ENCODE measurements at regions not wholly inside any gene's neighbourhood (a gene's known extent, or its start where the extent isn't known, plus 50 kb on each side); places are given as distances from the start of the nearest gene placed in this dataset.
A peak's percentile ranks its signal among the peaks of the same experiment; 100 is the strongest.

DNA sequence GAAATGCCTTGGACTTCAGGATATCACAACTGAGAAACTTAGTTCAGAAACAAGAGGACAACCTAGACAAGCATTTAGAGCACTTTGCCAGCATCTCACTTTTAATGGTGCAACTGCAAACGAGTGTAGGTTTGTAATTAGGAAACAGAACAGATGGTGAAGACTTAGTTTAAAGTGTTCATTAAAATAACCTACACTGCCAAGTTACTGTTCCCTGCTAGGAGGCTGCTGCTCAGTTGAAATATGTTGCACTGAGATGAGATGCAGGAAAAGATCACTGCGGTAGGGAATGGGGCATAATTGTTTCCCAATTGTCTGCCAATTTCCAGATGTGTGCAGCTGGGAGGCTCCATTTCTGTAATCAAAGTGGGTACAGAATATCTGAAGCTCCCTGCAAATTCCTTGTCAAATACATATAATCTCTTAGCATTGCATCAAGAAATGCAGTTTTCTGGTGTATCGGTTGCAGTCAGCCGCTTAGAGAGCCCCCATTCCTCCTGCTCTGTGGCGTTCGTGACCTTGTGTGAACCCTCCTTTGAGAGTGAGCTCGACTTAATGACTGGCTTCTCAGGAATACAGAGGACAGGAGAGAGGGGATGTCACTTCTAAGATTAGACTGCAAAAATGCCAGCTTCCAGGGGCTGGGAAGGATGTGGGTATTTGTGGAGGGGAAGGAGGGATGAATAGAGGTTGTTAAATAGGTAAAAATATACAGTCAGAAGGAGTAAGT lies 448.9 kb downstream of the MED10 start:
- no peak overlapping the region for H3K4me3 Mint-ChIP-seq
- no peak overlapping the region for H3K27ac Mint-ChIP-seq
- H3K4me1 Mint-ChIP-seq (ENCODE audit: low read depth in 2 of 2), result no peaks in the 10 kb centered on the region
- no peak for DNase-seq (ENCODE audit: low spot score)
- no peaks in the 10 kb centered on the region for H3K36me3 Mint-ChIP-seq
- peaks cover 3% of the 10 kb centered on the region for H3K9me3 Mint-ChIP-seq
- H3K27me3 Mint-ChIP-seq, result no peaks in the 10 kb centered on the region
- no peak for ATAC-seq

DNA sequence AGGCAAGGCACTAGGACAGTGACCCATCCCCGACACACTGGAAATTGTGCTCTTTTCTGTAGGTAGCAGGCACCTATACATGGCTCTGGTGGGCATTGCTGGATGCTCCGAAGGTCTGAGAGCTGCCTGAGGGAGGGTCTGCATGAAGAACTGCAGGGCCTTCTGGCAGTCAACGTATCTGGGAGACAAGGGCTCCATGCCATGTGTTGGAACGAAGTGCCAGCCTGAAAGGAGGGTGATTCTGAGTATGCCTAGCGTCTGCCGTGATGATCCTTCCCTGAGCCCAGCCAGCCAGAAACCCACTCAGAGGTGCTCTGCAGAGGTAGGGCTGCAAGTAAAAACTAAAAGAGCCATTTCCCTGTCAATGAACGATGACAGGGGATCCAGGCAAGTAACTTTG lies 453.2 kb downstream of the MED10 start:
- no peaks in the 10 kb centered on the region for H3K27me3 Mint-ChIP-seq
- no peak overlapping the region for H3K27ac Mint-ChIP-seq
- H3K36me3 Mint-ChIP-seq, result no peaks in the 10 kb centered on the region
- no peaks in the 10 kb centered on the region for H3K4me1 Mint-ChIP-seq (ENCODE audit: low read depth in 2 of 2)
- no peaks in the 10 kb centered on the region for H3K9me3 Mint-ChIP-seq
- DNase-seq (ENCODE audit: low spot score) (no peak), ATAC-seq (no peak)
- no peak overlapping the region for H3K4me3 Mint-ChIP-seq

DNA sequence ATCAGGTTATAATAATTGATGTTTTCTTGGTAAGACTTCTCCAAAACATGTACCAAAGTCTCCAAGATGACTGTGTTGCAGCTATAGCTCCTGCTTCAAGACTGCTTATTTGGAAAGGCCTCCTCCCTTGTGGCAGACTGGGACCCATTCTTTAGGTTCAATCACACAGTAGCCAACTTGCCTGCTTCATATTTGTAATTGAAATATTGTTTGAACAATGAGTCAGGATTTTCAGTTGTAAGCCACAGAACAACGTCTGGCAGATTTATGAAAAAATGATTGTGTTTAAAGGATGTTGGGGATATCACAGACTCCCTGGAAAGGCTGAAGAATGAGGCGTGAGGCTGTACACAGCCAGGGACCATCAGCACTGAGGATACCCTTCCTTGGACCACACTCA lies 458.9 kb downstream of the MED10 start:
- DNase-seq (ENCODE audit: low spot score) (no peak), ATAC-seq (no peak)
- Mint-ChIP-seq H3K36me3 (no peaks in the 10 kb centered on the region), H3K27me3 (no peaks in the 10 kb centered on the region), H3K4me3 (no peak overlapping the region), H3K27ac (no peak overlapping the region), H3K9me3 (no peaks in the 10 kb centered on the region), H3K4me1 (ENCODE audit: low read depth in 2 of 2) (no peaks in the 10 kb centered on the region)

DNA sequence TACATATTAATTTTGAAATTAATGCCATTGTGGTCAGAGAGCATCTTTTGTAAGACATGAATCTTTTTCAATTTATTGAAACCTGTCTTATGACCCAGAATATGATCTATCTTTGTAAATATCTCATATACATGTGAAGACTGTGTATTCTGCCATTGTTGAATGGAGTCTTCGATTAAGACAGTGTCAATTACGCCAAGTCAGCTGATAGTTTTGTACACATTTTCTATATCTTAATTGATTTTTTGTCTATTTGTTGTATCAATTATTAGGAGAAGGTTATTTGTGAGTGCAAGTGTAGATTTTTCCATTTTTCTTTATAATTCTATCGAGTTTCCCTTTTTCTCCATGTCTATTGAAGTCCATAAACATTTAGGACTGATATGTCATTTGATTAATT lies 471.6 kb downstream of the MED10 start:
- H3K27me3 Mint-ChIP-seq, result peaks cover 0 to 4% of the 10 kb centered on the region in 2 donors
- ATAC-seq (no peak), DNase-seq (ENCODE audit: low spot score) (no peak)
- H3K36me3 Mint-ChIP-seq, result no peaks in the 10 kb centered on the region
- peaks cover 3% of the 10 kb centered on the region for H3K9me3 Mint-ChIP-seq
- no peak overlapping the region for H3K27ac Mint-ChIP-seq
- H3K4me3 Mint-ChIP-seq, result no peak overlapping the region
- H3K4me1 Mint-ChIP-seq (ENCODE audit: low read depth in 2 of 2), result no peaks in the 10 kb centered on the region

DNA sequence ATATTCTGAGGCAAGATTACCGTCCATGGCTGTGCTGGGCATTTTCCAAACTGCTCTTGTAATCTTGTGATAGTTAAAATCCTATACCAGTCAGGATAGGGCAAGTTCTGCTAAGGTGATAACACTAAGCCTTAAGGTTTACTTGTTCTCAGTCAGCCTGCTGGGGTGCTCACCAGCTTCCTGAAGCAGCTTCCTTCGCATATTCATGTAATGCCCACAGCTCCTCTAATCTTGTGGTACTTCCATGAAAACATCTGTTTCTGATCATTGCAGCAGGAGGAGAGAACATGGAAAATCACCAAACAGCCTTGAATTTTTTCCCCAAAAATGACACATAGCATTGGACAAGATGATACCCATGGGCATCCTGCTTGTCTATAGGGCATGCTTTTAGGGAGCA lies 473.2 kb downstream of the MED10 start:
- no peak for DNase-seq (ENCODE audit: low spot score)
- H3K36me3 Mint-ChIP-seq, result no peaks in the 10 kb centered on the region
- H3K9me3 Mint-ChIP-seq, result peaks cover 3% of the 10 kb centered on the region
- H3K4me1 Mint-ChIP-seq (ENCODE audit: low read depth in 2 of 2), result no peaks in the 10 kb centered on the region
- H3K27me3 Mint-ChIP-seq, result peaks cover 0 to 4% of the 10 kb centered on the region in 2 donors
- no peak overlapping the region for H3K27ac Mint-ChIP-seq
- H3K4me3 Mint-ChIP-seq, result no peak overlapping the region
- no peak for ATAC-seq

DNA sequence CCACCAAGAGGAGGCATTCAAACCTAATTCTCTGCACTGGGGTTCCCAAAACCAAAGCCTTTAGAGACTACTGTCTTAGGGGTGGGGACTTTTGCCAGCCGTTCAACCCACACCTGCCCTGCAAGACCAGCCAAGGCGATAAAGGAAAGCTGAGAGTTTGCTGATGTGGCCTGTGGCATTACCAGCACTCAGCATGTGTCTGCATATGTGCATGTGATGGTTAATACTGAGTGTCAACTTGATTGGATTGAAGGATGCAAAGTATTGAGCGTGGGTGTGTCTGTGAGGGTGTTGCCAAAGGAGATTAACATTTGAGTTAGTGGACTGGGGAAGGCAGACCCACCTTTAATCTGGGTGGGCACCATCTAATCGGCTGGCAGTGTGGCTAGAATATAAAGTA lies 474.2 kb downstream of the MED10 start:
- Mint-ChIP-seq H3K27me3 (peaks cover 0 to 4% of the 10 kb centered on the region in 2 donors), H3K36me3 (no peaks in the 10 kb centered on the region), H3K27ac (no peak overlapping the region), H3K4me1 (ENCODE audit: low read depth in 2 of 2) (no peaks in the 10 kb centered on the region), H3K4me3 (no peak overlapping the region), H3K9me3 (no peaks in the 10 kb centered on the region)
- ATAC-seq (no peak), DNase-seq (ENCODE audit: low spot score) (no peak)

DNA sequence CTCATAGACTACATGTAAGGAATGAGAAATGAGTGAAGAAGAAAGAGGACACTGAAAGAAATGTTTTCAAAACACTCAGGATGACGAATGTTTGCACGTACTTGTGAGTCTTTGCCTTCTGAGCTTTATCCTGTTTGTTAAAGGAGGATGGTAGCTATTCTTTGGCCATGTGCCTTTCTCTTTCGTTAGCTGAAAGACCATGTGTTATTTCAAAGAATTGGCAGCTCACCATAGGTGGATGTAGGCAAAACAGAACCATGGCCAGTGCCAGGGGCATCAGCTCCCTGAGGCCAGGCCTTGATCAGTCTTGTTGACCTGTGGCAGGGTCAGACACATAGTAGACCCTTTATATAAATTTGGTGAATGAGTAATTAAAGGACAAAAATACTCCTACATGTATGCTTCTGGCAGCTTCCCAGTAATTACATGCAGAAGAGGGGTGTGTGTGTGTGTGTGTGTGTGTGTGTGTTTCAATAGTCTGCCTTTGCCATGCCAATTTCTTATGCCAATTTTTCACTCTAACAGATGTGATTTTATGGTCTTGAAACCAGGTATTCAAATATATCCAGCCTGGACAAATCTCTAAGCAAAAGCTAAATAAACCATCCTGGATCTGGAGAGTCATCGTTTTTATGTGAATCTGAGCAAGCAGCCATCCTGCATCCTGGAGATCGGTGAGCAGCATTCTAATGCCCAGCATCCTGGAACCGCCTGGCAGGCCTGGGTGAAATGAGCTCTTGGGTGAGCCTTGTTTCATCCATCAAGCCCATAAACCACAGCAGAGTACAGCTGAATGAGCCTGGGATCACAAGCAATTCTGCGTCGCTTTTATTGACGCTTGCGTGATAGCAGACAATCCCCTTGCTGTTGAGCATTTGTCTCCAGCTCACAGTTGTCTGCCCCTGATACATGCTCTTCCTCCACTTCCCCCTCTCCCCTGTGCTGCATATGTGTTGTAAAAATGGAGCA lies 475.4 kb downstream of the MED10 start:
- H3K9me3 Mint-ChIP-seq, result no peaks in the 10 kb centered on the region
- H3K27ac Mint-ChIP-seq, result no peak overlapping the region
- DNase-seq (ENCODE audit: low spot score) (no peak), ATAC-seq (no peak)
- peaks cover 0 to 4% of the 10 kb centered on the region in 2 donors for H3K27me3 Mint-ChIP-seq
- no peaks in the 10 kb centered on the region for H3K36me3 Mint-ChIP-seq
- no peaks in the 10 kb centered on the region for H3K4me1 Mint-ChIP-seq (ENCODE audit: low read depth in 2 of 2)
- H3K4me3 Mint-ChIP-seq, result no peak overlapping the region

DNA sequence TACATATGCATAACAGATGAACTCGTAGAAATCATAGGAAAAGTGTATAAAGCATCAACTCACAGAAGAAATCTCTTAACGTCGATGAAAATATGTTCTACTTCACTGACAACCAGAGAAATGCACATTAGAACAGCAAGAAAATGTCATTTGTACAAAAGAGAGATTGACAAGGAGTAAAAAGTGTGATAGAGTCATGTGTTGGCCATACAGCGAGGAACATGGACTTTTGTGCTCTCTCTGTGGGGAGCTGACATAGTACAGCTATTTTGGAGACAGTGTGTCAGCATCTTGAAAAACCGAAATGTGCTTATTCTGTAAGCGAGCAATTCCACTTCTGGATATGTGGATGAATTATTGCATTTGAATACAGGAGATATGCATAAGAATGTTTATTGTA lies 477.9 kb downstream of the ICE1 start:
- DNase-seq (ENCODE audit: low spot score) (no peak), ATAC-seq (no peak)
- no peak overlapping the region for H3K4me3 Mint-ChIP-seq
- peaks cover 0 to 4% of the 10 kb centered on the region in 2 donors for H3K27me3 Mint-ChIP-seq
- no peaks in the 10 kb centered on the region for H3K4me1 Mint-ChIP-seq (ENCODE audit: low read depth in 2 of 2)
- H3K36me3 Mint-ChIP-seq, result no peaks in the 10 kb centered on the region
- no peak overlapping the region for H3K27ac Mint-ChIP-seq
- no peaks in the 10 kb centered on the region for H3K9me3 Mint-ChIP-seq

DNA sequence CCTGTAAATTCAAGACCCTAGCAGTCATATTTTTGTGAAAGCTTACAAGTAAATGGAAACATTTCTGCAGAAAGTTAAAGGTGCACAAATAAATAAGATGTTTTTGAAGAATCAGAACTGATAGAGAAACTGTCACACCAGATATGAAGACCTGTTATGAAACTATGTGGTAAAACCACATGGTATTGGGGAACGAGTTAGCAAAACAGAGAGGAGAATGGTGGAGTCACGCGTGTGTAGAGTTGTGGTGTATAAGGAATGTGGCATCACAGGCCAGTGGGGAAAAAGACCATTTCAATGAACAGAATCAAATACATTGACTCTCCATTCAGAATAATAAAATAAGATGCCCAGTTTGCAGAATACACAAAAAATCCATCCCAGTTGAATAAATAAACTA lies 477.2 kb downstream of the ICE1 start:
- Mint-ChIP-seq H3K4me3 (no peak overlapping the region), H3K4me1 (ENCODE audit: low read depth in 2 of 2) (no peaks in the 10 kb centered on the region), H3K36me3 (no peaks in the 10 kb centered on the region), H3K27ac (no peak overlapping the region), H3K27me3 (peaks cover 2 to 3% of the 10 kb centered on the region in 2 donors), H3K9me3 (no peaks in the 10 kb centered on the region)
- DNase-seq (ENCODE audit: low spot score) (no peak), ATAC-seq (no peak)

DNA sequence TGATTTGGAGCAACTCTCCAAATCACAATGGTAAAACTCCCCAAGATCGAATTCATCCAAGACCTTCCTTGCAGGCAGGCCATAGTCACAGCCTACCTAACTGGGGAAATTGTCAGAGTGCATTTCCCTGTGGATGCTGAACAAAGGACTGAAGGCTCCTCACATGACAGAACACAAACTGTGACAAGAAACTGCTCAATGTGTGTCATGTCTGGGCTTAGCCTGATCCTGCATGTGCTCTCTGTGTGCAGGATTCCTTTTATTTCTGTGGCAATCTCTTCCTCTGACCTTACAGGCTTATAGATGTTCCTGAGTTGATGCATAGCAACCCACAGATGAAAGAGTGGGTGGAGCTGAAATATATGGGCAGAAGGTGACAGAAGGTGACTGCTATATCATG lies 465.8 kb downstream of the ICE1 start:
- Mint-ChIP-seq H3K36me3 (no peaks in the 10 kb centered on the region), H3K4me1 (ENCODE audit: low read depth in 2 of 2) (no peaks in the 10 kb centered on the region), H3K27ac (no peak overlapping the region), H3K9me3 (no peaks in the 10 kb centered on the region), H3K27me3 (peaks cover 5 to 6% of the 10 kb centered on the region in 2 donors), H3K4me3 (no peak overlapping the region)
- ATAC-seq (no peak), DNase-seq (ENCODE audit: low spot score) (no peak)

DNA sequence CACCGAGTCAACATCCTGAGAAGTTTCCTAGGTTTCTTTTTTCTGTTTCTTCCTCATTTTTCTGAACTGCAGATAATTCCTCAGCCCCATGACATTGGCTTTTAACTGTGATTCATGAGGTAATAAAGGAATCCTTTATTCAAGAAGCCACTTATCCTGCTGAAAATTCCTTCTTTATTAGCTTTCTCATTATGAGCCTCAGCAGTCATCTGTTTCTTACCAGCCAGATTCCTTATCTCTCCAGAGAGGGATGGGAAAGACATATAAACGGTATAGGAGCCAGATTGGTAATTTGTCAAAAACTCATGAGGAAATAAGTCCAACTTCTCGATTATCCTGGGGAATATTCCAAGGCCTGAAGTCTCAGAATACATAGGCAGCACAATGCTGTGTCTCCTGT lies 465.4 kb downstream of the ICE1 start:
- Mint-ChIP-seq H3K36me3 (no peaks in the 10 kb centered on the region), H3K27ac (no peak overlapping the region), H3K9me3 (no peaks in the 10 kb centered on the region), H3K4me1 (ENCODE audit: low read depth in 2 of 2) (no peaks in the 10 kb centered on the region), H3K4me3 (no peak overlapping the region), H3K27me3 (peaks cover 5 to 6% of the 10 kb centered on the region in 2 donors)
- no peak for DNase-seq (ENCODE audit: low spot score)
- no peak for ATAC-seq

DNA sequence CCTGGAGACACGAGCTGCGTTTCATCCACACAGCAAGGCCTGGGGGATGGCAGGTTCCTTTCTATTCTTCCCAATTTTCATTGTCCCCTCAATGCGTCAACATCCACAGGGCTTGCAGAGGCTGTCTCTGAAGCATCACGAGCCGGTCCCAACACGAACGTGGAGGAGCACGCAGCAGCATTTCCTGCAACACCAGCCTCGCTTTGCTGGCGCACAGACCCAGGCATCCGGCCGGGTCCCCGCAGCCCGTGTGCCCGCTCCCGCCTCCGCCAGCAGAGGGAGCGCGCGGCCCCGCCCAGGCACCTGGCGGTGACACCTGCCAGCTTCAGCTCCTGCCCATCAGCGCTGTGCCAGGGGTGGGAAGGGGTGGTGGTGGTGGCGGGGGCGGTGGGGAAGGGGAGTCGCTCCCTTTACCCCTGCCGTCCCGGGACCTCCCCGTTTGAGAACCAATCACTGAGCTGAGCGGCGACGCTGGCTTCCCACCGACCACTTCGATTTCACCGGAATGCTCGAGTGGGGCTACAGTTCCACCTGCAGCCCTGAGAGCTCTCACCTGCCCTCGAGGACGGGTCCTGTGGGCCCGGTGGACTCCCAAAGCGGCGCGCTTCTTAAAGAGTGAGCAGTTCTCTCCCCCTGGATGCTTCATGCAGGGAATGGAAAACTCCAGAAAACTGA lies 464.5 kb downstream of the ICE1 start:
- Mint-ChIP-seq H3K4me1 (ENCODE audit: low read depth in 2 of 2) (no peaks in the 10 kb centered on the region), H3K27me3 (peaks cover 5 to 6% of the 10 kb centered on the region in 2 donors), H3K27ac (no peak overlapping the region), H3K36me3 (no peaks in the 10 kb centered on the region), H3K9me3 (no peaks in the 10 kb centered on the region), H3K4me3 (no peak overlapping the region)
- no peak for DNase-seq (ENCODE audit: low spot score)
- ATAC-seq, result peak; percentile 8 to 52

DNA sequence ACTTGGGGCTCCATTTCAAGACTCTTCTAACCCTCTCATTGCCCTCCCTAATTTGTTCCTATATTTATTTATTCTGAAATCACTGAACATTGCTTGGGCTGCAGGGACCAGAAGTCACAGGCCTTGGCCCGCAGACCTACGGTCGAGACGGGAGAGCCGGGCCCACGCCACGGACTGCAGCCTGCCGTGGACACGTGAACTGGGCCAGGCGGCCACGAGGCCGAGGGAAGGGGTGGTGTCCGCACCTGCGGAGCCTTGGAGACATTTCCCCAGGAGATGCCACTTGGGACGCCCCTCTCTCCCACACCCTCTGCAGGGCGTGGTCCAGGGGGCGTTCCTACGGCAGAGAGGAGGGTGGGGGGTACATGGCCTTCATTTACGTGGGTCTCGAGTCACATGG lies 463.9 kb downstream of the ICE1 start:
- H3K27ac Mint-ChIP-seq, result no peak overlapping the region
- no peaks in the 10 kb centered on the region for H3K4me1 Mint-ChIP-seq (ENCODE audit: low read depth in 2 of 2)
- no peak for ATAC-seq
- H3K27me3 Mint-ChIP-seq, result peaks cover 5 to 6% of the 10 kb centered on the region in 2 donors
- no peaks in the 10 kb centered on the region for H3K36me3 Mint-ChIP-seq
- no peak overlapping the region for H3K4me3 Mint-ChIP-seq
- H3K9me3 Mint-ChIP-seq, result no peaks in the 10 kb centered on the region
- no peak for DNase-seq (ENCODE audit: low spot score)

DNA sequence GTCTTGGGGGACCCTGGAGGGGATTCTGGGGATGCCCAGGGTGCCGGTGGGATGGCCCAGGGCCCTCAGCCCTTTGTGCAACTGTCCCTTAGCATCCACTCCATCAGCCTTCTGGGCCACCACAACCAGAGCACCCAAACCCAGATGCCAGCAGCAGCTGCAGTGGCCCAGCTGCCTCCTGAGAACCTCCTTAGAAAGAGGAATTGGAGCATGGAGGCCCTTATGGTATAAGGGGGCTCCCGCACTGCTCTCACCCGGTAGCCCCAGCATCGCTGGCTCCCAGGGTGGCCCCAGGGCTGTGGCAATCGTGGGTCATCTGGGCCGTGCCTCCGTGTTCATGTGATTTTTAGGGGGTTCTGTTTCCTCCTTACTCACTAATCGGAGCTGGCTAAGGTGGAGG lies 463.3 kb downstream of the ICE1 start:
- no peak for ATAC-seq
- no peaks in the 10 kb centered on the region for H3K36me3 Mint-ChIP-seq
- no peaks in the 10 kb centered on the region for H3K9me3 Mint-ChIP-seq
- no peak overlapping the region for H3K27ac Mint-ChIP-seq
- H3K4me3 Mint-ChIP-seq, result no peak overlapping the region
- DNase-seq (ENCODE audit: low spot score), result no peak
- peaks cover 5 to 6% of the 10 kb centered on the region in 2 donors for H3K27me3 Mint-ChIP-seq
- H3K4me1 Mint-ChIP-seq (ENCODE audit: low read depth in 2 of 2), result no peaks in the 10 kb centered on the region

Data from natural killer cell treated with Interleukin-12 subunit alpha and Interleukin-12 subunit beta and Interleukin-15 and Interleukin-18, amount 100 ng/mL, for 72 hours (primary cell).